Esophagus squamous epithelium (tissue), 4 donors: ENCODE measurements at regions not wholly inside any gene's neighbourhood (a gene's known extent, or its start where the extent isn't known, plus 50 kb on each side); places are given as distances from the start of the nearest gene placed in this dataset.

Source experiments
- POLR2A ChIP-seq, 4 donors: fragments of 450-650 bp; IDR thresholded peaks; one replicate each; pipeline ENCODE4 v1.6.1; 2017; ENCODE audit warnings: antibody characterized with exemption in 4 of 4, mild to moderate bottlenecking in 4 of 4, moderate library complexity in 3 of 4
- TF ChIP-seq, protein P1 (sequence below), 6 experiments: fragments of 450-650 bp in 4 of 6; fragments of 200-600 bp in 2 of 6; sonication (generic) in 2 of 6; IDR thresholded peaks; one replicate each; pipeline ENCODE4 v1.5.1; 2016 to 2019; ENCODE audit warnings: antibody characterized with exemption in 6 of 6, mild to moderate bottlenecking in 4 of 6, moderate library complexity in 4 of 6

DNA sequence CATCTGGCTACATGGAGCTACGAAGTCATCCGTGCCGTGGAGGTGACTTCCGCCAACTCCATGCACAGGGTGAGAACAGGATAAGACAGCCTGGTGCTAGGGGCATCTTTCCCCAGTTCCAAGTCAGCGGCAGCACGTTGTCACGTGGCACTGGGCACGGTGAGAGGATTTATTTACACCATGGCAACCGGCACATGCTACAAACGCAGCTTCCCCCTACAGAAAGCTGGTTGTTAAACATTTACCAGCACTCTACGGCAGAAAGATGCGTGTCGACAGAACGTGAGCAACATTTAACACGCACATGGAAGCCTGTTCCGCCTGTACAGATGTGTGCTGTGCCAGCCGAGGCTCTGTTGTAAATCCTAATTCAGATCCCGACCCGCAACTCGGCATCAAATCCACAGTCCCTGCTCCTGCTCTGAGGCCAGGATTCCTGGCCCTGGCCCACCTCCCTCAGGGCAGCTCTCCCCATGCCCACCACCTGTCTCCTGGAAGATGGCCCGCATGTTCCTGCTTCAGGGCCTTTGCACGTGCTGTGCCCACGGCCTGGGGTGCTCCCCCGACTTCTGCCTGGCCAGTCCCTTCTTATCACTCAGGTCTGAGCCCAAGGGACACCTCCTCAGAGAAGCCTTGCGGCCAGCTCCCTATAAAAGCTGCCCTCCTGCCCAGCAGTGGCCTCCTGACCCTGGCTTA is 114.1 kb downstream of the RFLNA start:
- TF ChIP-seq, protein P1, sequence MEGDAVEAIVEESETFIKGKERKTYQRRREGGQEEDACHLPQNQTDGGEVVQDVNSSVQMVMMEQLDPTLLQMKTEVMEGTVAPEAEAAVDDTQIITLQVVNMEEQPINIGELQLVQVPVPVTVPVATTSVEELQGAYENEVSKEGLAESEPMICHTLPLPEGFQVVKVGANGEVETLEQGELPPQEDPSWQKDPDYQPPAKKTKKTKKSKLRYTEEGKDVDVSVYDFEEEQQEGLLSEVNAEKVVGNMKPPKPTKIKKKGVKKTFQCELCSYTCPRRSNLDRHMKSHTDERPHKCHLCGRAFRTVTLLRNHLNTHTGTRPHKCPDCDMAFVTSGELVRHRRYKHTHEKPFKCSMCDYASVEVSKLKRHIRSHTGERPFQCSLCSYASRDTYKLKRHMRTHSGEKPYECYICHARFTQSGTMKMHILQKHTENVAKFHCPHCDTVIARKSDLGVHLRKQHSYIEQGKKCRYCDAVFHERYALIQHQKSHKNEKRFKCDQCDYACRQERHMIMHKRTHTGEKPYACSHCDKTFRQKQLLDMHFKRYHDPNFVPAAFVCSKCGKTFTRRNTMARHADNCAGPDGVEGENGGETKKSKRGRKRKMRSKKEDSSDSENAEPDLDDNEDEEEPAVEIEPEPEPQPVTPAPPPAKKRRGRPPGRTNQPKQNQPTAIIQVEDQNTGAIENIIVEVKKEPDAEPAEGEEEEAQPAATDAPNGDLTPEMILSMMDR (IDR thresholded peaks at IDR 0.05): no peak
- no peak for TF ChIP-seq POLR2A (IDR thresholded peaks at IDR 0.05)
